SK-N-SH (cell line): ENCODE measurements at regions not wholly inside any gene's neighbourhood (a gene's known extent, or its start where the extent isn't known, plus 50 kb on each side); places are given as distances from the start of the nearest gene placed in this dataset.

Experiments
- CTCF ChIA-PET: fragments of 300-600, 350-600 bp; formaldehyde crosslinking; extraction: SDS; loops from one replicate; lab custom pipeline; 2021; lab: Yijun Ruan, JAX
- POLR2A ChIA-PET: fragments of 350-600 bp; sonication (Branson Sonifier 250); formaldehyde crosslinking; extraction: SDS; loops from one replicate; lab custom pipeline; 2020; ENCODE audit warnings: antibody characterized with exemption, inconsistent platforms; lab: Yijun Ruan, JAX
- DNase-seq: peaks from one replicate; pipeline ENCODE4 v3.0.0; 2012
- H2AFZ ChIP-seq: fragments of 200-600 bp; sonication (generic); 2 replicates; pipeline ENCODE4 v1.8.1; 2016; ENCODE audit warnings: antibody characterized with exemption, mild to moderate bottlenecking, low read depth
- H3F3A ChIP-seq: fragments of 200-600 bp; sonication (generic); replicated peaks from 2 replicates; pipeline ENCODE3; 2016; ENCODE audit warnings: antibody characterized with exemption, mild to moderate bottlenecking; ENCODE audit not compliant: insufficient read depth
- H3K27ac ChIP-seq, 2 experiments: fragments of 200-500 bp in 1 of 2; fragments of 200-600 bp in 1 of 2; sonication (Bioruptor generic) in 1 of 2; sonication (generic), shearing (Covaris generic) in 1 of 2; 2 replicates each; pipeline versions ENCODE4 v1.5.1 to v1.6.1; 2014 to 2016; ENCODE audit warnings: low read depth in 2 of 2, inconsistent platforms in 1 of 2, low read length in 1 of 2, mild to moderate bottlenecking in 1 of 2, mixed read lengths in 1 of 2
- H3K27me3 ChIP-seq: fragments of 200-600 bp; sonication (generic), shearing (Covaris generic); 2 replicates; pipeline ENCODE4 v1.6.1; 2016; ENCODE audit warnings: mixed run types; ENCODE audit not compliant: insufficient read depth
- H3K36me3 ChIP-seq, 2 experiments: fragments of 200-500 bp in 1 of 2; fragments of 200-600 bp in 1 of 2; sonication (Bioruptor generic) in 1 of 2; sonication (generic) in 1 of 2; replicated peaks in 1 of 2; 2 replicates each; pipeline versions ENCODE3 to v1.5.1; 2014 to 2016; ENCODE audit warnings: low read length in 1 of 2, mild to moderate bottlenecking in 1 of 2; ENCODE audit not compliant: insufficient read depth in 2 of 2, control insufficient read depth in 1 of 2
- H3K4me1 ChIP-seq, 2 experiments: fragments of 200-500 bp in 1 of 2; fragments of 200-600 bp in 1 of 2; sonication (Bioruptor generic) in 1 of 2; sonication (generic), shearing (Covaris generic) in 1 of 2; 2 replicates each; pipeline versions ENCODE4 v1.5.1 to v1.6.1; 2014 to 2016; ENCODE audit warnings: low read depth in 1 of 2, low read length in 1 of 2, mixed run types in 1 of 2; ENCODE audit not compliant: insufficient read depth in 2 of 2, control insufficient read depth in 1 of 2
- H3K4me2 ChIP-seq: fragments of 200-600 bp; sonication (generic), shearing (Covaris generic); 2 replicates; pipeline ENCODE4 v1.6.1; 2017; ENCODE audit warnings: mixed run types
- H3K4me3 ChIP-seq, 2 experiments: fragments of 200-500 bp in 1 of 2; fragments of 200-600 bp in 1 of 2; sonication (Bioruptor generic) in 1 of 2; sonication (generic), shearing (Covaris generic) in 1 of 2; 2 replicates each; pipeline versions ENCODE4 v1.5.1 to v1.8.1; 2014 to 2016; ENCODE audit warnings: low read depth in 2 of 2, inconsistent platforms in 1 of 2, low read length in 1 of 2, mild to moderate bottlenecking in 1 of 2, mixed read lengths in 1 of 2, moderate library complexity in 1 of 2
- H3K79me2 ChIP-seq: fragments of 200-600 bp; sonication (generic); 2 replicates; pipeline ENCODE4 v1.8.1; 2017; ENCODE audit warnings: mild to moderate bottlenecking; ENCODE audit not compliant: insufficient read depth
- H3K9ac ChIP-seq: fragments of 200-600 bp; sonication (generic); 2 replicates; pipeline ENCODE4 v1.6.1; 2017; ENCODE audit warnings: mixed run types
- H3K9me2 ChIP-seq: fragments of 200-600 bp; sonication (generic); 2 replicates; pipeline ENCODE4 v1.6.1; 2017; ENCODE audit warnings: mixed run types
- H3K9me3 ChIP-seq: fragments of 200-600 bp; sonication (generic); 2 replicates; pipeline ENCODE4 v1.6.1; 2017; ENCODE audit warnings: mixed run types, mild to moderate bottlenecking, moderate library complexity
- H4K20me1 ChIP-seq: fragments of 200-600 bp; sonication (generic); 2 replicates; pipeline ENCODE4 v1.6.1; 2017; ENCODE audit warnings: mild to moderate bottlenecking, mixed run types; ENCODE audit not compliant: insufficient read depth
- CHD2 ChIP-seq: fragments of 150-350 bp; IDR thresholded peaks from 2 replicates; pipeline ENCODE4 v1.6.1; 2018; ENCODE audit warnings: low read length; ENCODE audit not compliant: partially characterized antibody
- CTCF ChIP-seq: fragments of 200-600 bp; sonication (generic); IDR thresholded peaks from 2 replicates; pipeline ENCODE4 v1.6.1; 2017; ENCODE audit warnings: antibody characterized with exemption, mild to moderate bottlenecking, moderate library complexity
- ELF1 ChIP-seq: IDR thresholded peaks from 2 replicates; pipeline ENCODE4 v1.4.0; 2012
- FOSL2 ChIP-seq: IDR thresholded peaks from 2 replicates; pipeline ENCODE4 v1.4.0; 2012; ENCODE audit warnings: low read depth, mild to moderate bottlenecking, moderate library complexity, borderline replicate concordance
- FOXJ3 ChIP-seq: sonication (generic); formaldehyde crosslinking; IDR thresholded peaks from 2 replicates; pipeline ENCODE4 v1.5.1; 2020; ENCODE audit warnings: mild to moderate bottlenecking, missing genetic modification reagents
- GATA2 ChIP-seq: sonication (generic); formaldehyde crosslinking; IDR thresholded peaks from 2 replicates; pipeline ENCODE4 v1.5.0; 2020; ENCODE audit warnings: mild to moderate bottlenecking, missing genetic modification reagents
- JUND ChIP-seq: IDR thresholded peaks from 2 replicates; pipeline ENCODE4 v1.4.0; 2012
- MEF2A ChIP-seq: IDR thresholded peaks from 2 replicates; pipeline ENCODE4 v1.4.0; 2012; ENCODE audit warnings: low read depth, borderline replicate concordance
- MXI1 ChIP-seq: IDR thresholded peaks from 2 replicates; pipeline ENCODE4 v1.6.1; 2012; ENCODE audit warnings: mild to moderate bottlenecking, low read depth, low read length, improper control_type of control experiment
- NFIC ChIP-seq: IDR thresholded peaks from 2 replicates; pipeline ENCODE4 v1.4.0; 2012; ENCODE audit warnings: borderline replicate concordance
- NRF1 ChIP-seq: IDR thresholded peaks from 2 replicates; pipeline ENCODE4 v1.6.1; 2012; ENCODE audit warnings: low read depth, mild to moderate bottlenecking, low read length
- RAD21 ChIP-seq: IDR thresholded peaks from 2 replicates; pipeline ENCODE4 v1.6.1; 2012; ENCODE audit warnings: mild to moderate bottlenecking, low read length
- TCF12 ChIP-seq: IDR thresholded peaks from 2 replicates; pipeline ENCODE4 v1.4.0; 2012
- TEAD4 ChIP-seq: IDR thresholded peaks from 2 replicates; pipeline ENCODE4 v1.4.0; 2012; ENCODE audit warnings: mild to moderate bottlenecking, borderline replicate concordance; ENCODE audit not compliant: insufficient read depth
- USF2 ChIP-seq: fragments of 150-350 bp; IDR thresholded peaks from 2 replicates; pipeline ENCODE4 v1.6.1; 2017; ENCODE audit warnings: antibody characterized with exemption, low read length, low read depth, borderline replicate concordance
- WGBS: methylation state at CpG from one replicate; pipeline ENCODE4 v1.1.6; 2017; ENCODE audit warnings: low lambda C conversion rate; 5-methylcytosine and 5-hydroxymethylcytosine counted together
- TF ChIP-seq, protein P1 (sequence below): IDR thresholded peaks from 2 replicates; pipeline ENCODE4 v1.6.1; 2012; ENCODE audit warnings: mild to moderate bottlenecking, low read depth, low read length, moderate library complexity
- TF ChIP-seq, protein P2 (sequence below): fragments of 150-350 bp; IDR thresholded peaks from 2 replicates; pipeline ENCODE4 v1.6.1; 2016; ENCODE audit warnings: mild to moderate bottlenecking, low read depth, low read length
- TF ChIP-seq, protein P3 (sequence below): IDR thresholded peaks from 2 replicates; pipeline ENCODE4 v1.4.0; 2012; ENCODE audit warnings: low read depth

DNA sequence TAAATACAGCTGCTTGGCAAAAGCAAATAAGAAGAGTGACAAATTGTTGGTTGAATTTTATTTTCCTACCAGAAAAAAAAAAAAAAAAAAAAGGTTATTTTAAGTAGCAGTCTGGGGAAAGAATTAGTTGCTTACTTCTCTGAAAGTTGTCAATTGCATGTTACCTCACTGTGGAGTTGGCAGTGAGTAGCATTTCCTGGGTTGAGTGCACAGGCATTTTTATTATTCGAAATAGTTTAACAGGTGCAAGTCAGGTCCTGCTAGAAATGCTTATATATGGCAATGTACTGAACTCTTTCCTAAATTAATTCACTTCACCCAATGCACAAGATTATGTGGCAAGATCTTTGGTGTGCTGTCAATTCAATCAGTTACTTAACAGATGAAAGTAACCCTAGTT, 680.6 kb downstream of the EPHA3 start:
- no peaks in the 10 kb centered on the region for H3K4me1 ChIP-seq
- no peaks in the 10 kb centered on the region for H3K36me3 ChIP-seq
- H3K27ac ChIP-seq = no peak overlapping the region
- TF ChIP-seq USF2 = no peak
- TF ChIP-seq CHD2 = no peak
- TF ChIP-seq ELF1 = no peak
- no peak for TF ChIP-seq TEAD4
- no peak for TF ChIP-seq MEF2A
- no peak for TF ChIP-seq GATA2 (CRISPR knock-in tag)
- no peak for TF ChIP-seq TCF12
- no peak for TF ChIP-seq FOSL2
- no peak for TF ChIP-seq NFIC
- no peak for TF ChIP-seq CTCF
- TF ChIP-seq JUND = no peak
- no peak for TF ChIP-seq NRF1
- TF ChIP-seq, protein P1, sequence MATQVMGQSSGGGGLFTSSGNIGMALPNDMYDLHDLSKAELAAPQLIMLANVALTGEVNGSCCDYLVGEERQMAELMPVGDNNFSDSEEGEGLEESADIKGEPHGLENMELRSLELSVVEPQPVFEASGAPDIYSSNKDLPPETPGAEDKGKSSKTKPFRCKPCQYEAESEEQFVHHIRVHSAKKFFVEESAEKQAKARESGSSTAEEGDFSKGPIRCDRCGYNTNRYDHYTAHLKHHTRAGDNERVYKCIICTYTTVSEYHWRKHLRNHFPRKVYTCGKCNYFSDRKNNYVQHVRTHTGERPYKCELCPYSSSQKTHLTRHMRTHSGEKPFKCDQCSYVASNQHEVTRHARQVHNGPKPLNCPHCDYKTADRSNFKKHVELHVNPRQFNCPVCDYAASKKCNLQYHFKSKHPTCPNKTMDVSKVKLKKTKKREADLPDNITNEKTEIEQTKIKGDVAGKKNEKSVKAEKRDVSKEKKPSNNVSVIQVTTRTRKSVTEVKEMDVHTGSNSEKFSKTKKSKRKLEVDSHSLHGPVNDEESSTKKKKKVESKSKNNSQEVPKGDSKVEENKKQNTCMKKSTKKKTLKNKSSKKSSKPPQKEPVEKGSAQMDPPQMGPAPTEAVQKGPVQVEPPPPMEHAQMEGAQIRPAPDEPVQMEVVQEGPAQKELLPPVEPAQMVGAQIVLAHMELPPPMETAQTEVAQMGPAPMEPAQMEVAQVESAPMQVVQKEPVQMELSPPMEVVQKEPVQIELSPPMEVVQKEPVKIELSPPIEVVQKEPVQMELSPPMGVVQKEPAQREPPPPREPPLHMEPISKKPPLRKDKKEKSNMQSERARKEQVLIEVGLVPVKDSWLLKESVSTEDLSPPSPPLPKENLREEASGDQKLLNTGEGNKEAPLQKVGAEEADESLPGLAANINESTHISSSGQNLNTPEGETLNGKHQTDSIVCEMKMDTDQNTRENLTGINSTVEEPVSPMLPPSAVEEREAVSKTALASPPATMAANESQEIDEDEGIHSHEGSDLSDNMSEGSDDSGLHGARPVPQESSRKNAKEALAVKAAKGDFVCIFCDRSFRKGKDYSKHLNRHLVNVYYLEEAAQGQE = no peak
- TF ChIP-seq MXI1 = no peak
- TF ChIP-seq FOXJ3 = no peak
- no peak for TF ChIP-seq RAD21
- TF ChIP-seq, protein P2, sequence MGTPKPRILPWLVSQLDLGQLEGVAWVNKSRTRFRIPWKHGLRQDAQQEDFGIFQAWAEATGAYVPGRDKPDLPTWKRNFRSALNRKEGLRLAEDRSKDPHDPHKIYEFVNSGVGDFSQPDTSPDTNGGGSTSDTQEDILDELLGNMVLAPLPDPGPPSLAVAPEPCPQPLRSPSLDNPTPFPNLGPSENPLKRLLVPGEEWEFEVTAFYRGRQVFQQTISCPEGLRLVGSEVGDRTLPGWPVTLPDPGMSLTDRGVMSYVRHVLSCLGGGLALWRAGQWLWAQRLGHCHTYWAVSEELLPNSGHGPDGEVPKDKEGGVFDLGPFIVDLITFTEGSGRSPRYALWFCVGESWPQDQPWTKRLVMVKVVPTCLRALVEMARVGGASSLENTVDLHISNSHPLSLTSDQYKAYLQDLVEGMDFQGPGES = no peak
- TF ChIP-seq, protein P3, sequence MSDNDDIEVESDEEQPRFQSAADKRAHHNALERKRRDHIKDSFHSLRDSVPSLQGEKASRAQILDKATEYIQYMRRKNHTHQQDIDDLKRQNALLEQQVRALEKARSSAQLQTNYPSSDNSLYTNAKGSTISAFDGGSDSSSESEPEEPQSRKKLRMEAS = no peak
- H3K9me3 ChIP-seq = no peaks in the 10 kb centered on the region
- ChIA-PET POLR2A (no interaction called here), CTCF (no interaction called here)
- H3K9ac ChIP-seq = no peak overlapping the region
- no peaks in the 10 kb centered on the region for H3K79me2 ChIP-seq
- no peaks in the 10 kb centered on the region for H3F3A ChIP-seq
- H3K9me2 ChIP-seq = no peaks in the 10 kb centered on the region
- H3K27me3 ChIP-seq = no peaks in the 10 kb centered on the region
- DNase-seq = no peak
- H4K20me1 ChIP-seq = no peaks in the 10 kb centered on the region
- no peak overlapping the region for H2AFZ ChIP-seq
- no peak overlapping the region for H3K4me3 ChIP-seq
- H3K4me2 ChIP-seq = no peak overlapping the region
- 0% methylated on average over 1 of the region's 1 CpG for WGBS
